ENCODE measurements at regions not wholly inside any gene's neighbourhood (a gene's known extent, or its start where the extent isn't known, plus 50 kb on each side); places are given as distances from the start of the nearest gene placed in this dataset.
"Not testable (repeated sequence)": the region's sequence is repeated elsewhere in the genome, so short reads cannot be mapped to it uniquely, and the experiment has no call there.

DNA sequence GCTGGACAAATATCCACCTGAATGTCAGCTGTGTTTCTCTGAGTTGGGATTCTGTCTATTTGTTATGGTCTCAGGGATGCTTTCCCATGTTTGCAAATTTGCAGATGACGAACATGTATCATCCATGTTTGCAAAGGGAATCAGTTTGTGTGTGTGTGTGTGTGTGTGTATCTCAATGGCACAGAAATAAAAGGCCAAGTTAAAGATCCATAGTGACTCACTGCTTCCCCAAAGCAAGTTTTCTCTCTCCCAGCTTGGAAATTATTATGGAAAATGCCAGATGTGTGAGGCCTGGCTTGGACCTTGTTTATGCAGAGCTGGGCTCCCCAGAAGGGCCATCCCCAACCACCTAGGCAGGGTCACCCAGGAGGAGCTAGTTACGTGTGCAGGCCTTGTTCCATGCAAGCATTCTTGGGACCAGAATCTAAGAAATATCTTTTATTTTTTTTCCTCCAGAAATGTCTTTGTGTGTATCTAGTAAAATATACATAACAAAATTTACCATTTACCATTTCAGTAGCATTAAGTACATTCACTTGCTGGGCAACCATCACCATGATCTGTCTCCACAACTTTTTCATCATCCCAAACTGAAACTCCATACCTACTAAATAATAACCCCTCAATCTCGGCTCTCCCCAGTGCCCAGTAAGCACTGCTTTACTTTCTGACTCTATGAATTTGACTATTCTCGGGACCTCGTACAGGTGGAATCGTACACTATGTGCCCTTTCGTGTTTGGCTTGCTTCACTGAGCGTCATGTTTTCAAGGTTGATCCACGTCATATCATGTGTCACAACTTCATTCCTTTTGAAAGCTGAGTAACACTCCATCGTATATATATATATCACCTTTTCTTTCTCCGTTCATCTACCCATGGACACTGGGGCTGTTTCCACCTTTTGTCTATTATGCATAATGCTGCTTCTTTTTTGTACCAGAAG is 56.6 kb upstream of the WNT7B start:
- Histone ChIP-seq H3K36me3 (ENCODE audit: insufficient read depth, low read length) (no peaks in the 10 kb centered on the region), H3K27me3 (ENCODE audit: insufficient read depth, low read length) (peaks cover 12% of the 10 kb centered on the region), H3K9ac (ENCODE audit: low read depth, low read length) (no peak overlapping the region), H3K27ac (ENCODE audit: low read depth, low read length) (no peak overlapping the region), H3K4me3 (ENCODE audit: low read length) (no peak overlapping the region), H3K9me3 (ENCODE audit: insufficient read depth, low read depth, low read length) (no peaks in the 10 kb centered on the region), H3K4me1 (ENCODE audit: insufficient read depth, low read length) (peaks cover 15% of the 10 kb centered on the region)
- 94% methylated on average over 11 of the region's 11 CpGs for WGBS

DNA sequence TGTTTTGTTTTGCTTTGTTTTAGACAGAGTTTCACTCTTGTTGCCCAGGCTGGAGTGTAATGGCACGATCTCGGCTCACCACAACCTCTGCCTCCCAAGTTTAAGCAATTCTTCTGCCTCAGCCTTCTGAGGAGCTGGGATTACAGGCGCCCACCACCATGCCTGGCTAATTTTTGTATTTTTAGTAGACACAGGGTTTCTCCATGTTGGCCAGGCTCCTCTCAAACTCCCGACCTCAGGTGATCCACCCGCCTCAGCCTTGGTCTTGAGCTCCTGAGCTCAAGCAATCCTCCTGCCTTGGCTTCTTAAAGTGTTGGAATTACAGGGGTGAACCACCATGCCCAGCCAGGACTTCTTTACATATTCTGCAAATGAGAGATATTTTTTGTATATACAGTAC is 57.5 kb upstream of the WNT7B start:
- H3K4me1 ChIP-seq (ENCODE audit: insufficient read depth, low read length): peaks cover 15% of the 10 kb centered on the region
- WGBS: 88% methylated on average over 5 of the region's 5 CpGs
- H3K9ac ChIP-seq (ENCODE audit: low read depth, low read length); H3K36me3 ChIP-seq (ENCODE audit: insufficient read depth, low read length); H3K9me3 ChIP-seq (ENCODE audit: insufficient read depth, low read depth, low read length); H3K4me3 ChIP-seq (ENCODE audit: low read length); H3K27ac ChIP-seq (ENCODE audit: low read depth, low read length); H3K27me3 ChIP-seq (ENCODE audit: insufficient read depth, low read length): not testable (repeated sequence)

DNA sequence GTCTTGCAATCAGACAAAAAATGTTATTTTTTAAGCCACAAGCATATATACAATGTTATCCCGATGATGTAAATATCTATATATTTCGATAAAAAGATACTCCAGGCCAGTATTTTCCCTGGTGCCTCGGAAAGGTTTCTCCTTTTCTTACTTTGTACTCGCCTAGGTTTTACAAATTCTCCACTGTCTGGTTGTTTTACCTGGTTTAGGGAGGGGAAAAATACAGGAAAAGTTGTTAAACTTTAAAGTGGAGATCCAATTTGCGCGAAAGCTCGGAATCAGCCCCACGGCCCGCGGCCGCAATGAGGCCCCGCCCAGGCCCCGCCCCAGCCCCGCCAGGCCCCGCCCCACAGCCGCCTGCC is 58.4 kb upstream of the WNT7B start:
- Histone ChIP-seq H3K9me3 (ENCODE audit: insufficient read depth, low read depth, low read length) (no peaks in the 10 kb centered on the region), H3K4me1 (ENCODE audit: insufficient read depth, low read length) (peaks cover 15% of the 10 kb centered on the region), H3K4me3 (ENCODE audit: low read length) (peak overlapping the region; percentile 87), H3K27me3 (ENCODE audit: insufficient read depth, low read length) (no peaks in the 10 kb centered on the region), H3K9ac (ENCODE audit: low read depth, low read length) (peak overlapping the region; percentile 74), H3K27ac (ENCODE audit: low read depth, low read length) (peak overlapping the region; percentile 69; the same call in 1 of the 2 replicates), H3K36me3 (ENCODE audit: insufficient read depth, low read length) (no peaks in the 10 kb centered on the region)
- WGBS: 6% methylated on average over 16 of the region's 16 CpGs

DNA sequence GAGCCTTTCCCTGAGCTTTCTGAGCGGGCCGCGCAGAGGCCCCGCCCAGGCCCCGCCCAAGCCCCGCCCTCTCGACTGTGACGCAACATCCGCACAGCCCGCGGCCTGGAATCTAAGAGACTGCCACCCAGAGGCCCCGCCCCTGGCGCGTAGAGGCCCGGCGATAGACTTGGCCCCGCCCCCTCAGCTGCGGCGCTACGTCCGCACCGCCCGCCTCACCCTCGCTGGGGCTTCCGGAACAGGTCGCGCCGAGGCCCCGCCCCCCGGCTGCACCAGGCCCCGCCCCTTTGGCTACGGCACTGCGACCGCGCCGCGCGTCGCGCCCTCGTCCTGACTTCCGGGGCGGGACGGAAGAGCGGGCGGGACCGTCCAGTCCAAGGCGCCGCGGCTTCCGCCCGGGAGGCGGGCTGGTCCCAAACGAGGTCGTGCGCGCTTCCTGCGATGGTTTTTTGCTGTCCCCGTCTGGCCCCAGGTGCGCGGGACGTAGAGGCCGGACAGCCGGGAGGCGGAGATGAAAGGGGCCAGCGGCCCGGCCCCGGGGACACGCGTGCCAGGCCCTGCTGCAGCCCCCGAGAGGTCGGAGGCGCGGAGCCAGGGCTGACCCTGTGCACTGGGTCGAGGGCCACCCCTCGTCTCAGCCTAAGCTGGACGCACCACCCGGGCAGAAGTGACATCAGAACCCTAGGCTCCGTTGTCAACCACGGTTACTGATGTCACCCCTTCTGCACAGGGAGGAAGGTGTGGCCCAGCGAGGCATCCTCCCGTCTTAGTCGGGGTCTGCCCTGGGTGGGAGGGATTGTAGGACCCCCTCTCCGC is 59.0 kb upstream of the WNT7B start:
- Histone ChIP-seq H3K4me3 (ENCODE audit: low read length) (peak overlapping the region; percentile 87), H3K4me1 (ENCODE audit: insufficient read depth, low read length) (peaks cover 15% of the 10 kb centered on the region), H3K27ac (ENCODE audit: low read depth, low read length) (peak overlapping the region; percentile 63; the same call in 1 of the 2 replicates), H3K9ac (ENCODE audit: low read depth, low read length) (peak overlapping the region; percentile 80), H3K36me3 (ENCODE audit: insufficient read depth, low read length) (no peaks in the 10 kb centered on the region), H3K9me3 (ENCODE audit: insufficient read depth, low read depth, low read length) (no peaks in the 10 kb centered on the region), H3K27me3 (ENCODE audit: insufficient read depth, low read length) (no peaks in the 10 kb centered on the region)
- under 1% methylated on average over 84 of the region's 84 CpGs for WGBS

DNA sequence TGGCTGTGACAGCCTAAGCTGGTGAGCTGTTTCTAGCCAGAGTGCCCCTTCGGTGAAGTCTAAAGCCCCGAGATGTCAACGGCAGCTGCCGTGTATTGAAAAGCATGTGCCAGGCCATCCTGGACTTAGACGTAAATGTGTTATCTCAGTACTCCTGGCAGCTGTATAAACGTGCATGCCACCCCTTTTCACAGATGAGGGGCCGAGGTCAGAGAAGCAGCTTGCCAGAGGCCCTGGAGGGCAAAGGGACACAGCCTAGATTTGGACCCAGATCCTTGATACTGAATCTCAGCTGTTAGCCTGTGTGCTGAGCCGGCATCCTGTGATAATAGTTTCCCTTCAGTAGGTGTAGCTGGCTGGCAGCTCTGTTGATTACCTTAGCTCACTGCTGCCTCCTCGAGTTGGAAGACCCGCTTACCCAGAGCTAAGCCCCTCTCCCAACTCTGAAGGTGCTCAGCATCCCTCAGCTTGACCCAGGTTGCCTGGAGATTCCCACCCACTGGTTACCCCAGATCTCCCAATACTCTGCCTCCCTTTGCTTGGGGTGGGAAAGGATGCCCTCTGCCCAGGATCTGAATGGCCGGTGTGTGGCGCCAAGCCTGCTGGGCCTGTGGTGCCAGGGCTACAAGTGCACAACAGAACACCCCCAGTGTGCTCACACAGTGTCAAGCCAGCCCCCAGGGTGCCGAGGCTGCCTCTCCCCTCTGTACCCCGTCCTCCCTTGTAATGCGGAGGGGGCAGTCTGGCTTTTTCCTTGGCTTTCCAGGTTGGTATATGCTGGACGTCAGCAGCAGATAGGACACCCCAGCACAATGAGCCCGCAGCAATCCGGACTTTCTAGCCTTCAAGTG is 59.8 kb upstream of the WNT7B start:
- Histone ChIP-seq H3K27me3 (ENCODE audit: insufficient read depth, low read length) (peaks cover 3% of the 10 kb centered on the region; the same call in 1 of the 2 replicates), H3K9ac (ENCODE audit: low read depth, low read length) (peak overlapping the region; percentile 80), H3K9me3 (ENCODE audit: insufficient read depth, low read depth, low read length) (no peaks in the 10 kb centered on the region), H3K36me3 (ENCODE audit: insufficient read depth, low read length) (no peaks in the 10 kb centered on the region), H3K27ac (ENCODE audit: low read depth, low read length) (no peak overlapping the region), H3K4me3 (ENCODE audit: low read length) (peak overlapping the region; percentile 82), H3K4me1 (ENCODE audit: insufficient read depth, low read length) (peaks cover 12% of the 10 kb centered on the region)
- 47% methylated on average over 18 of the region's 18 CpGs for WGBS

DNA sequence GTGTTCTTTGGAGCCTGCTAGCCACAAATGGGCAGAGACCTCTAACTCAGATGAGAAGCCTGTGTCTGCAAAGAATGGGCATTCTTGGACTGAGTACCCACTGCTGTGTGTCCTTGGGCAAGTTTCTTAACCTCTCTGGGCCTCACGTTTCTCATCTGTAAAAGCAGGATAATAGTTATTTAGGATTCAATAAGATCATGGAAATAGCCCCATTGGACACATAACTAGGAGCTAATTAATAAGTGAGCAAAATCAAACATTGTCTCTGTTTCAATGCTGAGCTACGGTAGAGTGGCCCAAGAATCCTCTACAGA is 61.2 kb upstream of the WNT7B start:
- WGBS: 94% methylated on average over 2 of the region's 2 CpGs
- H3K27ac ChIP-seq (ENCODE audit: low read depth, low read length): no peak overlapping the region
- no peaks in the 10 kb centered on the region for H3K9me3 ChIP-seq (ENCODE audit: insufficient read depth, low read depth, low read length)
- no peaks in the 10 kb centered on the region; the same call in 1 of the 2 replicates for H3K4me1 ChIP-seq (ENCODE audit: insufficient read depth, low read length)
- H3K27me3 ChIP-seq (ENCODE audit: insufficient read depth, low read length): peaks cover 10% of the 10 kb centered on the region; the same call in 1 of the 2 replicates
- no peak overlapping the region for H3K4me3 ChIP-seq (ENCODE audit: low read length)
- H3K9ac ChIP-seq (ENCODE audit: low read depth, low read length): no peak overlapping the region
- H3K36me3 ChIP-seq (ENCODE audit: insufficient read depth, low read length): no peaks in the 10 kb centered on the region

DNA sequence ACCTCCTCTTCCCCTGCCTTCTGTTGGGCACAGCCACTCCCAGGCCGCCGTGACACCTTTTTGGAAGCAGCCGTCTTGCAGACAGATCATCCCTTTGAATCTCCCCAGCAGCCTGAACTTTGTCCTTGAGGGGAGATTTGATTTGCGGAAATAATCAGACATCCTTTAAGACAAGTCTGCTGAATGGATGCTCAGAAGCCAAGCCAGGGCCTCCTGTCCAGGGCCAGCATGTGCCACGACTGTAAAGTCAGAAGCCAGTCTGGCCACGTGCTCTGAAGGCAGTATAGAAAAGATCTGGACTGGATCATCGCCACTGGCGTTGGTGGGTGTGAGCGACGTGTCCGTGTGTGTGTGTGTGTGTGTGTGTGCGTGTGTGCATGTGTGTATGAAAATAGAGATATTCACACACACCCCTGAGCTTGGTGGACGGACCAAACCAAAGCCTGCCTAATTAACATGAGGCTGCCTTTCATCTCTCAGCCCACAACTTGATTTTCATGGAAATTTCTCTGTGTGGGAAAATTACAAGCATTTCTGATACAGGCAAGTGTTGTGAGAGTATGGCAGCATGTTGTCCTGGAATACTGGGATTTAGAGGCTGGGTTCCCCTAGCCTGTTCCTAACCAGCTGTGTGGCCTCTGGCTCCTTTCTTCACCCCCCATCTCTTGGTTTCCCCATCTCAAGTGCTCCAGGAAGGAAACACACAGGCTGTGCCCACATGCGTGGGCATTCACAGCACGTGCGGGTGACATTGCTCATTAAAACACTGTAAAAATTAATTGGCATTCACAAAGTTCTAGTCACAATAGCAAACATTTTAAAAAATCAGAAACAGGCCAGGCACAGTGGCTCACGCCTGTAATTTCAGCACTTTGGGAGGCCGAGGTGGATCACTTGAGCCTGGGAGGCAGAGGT is 61.8 kb upstream of the WNT7B start:
- 92% methylated on average over 17 of the region's 18 CpGs for WGBS
- Histone ChIP-seq H3K36me3 (ENCODE audit: insufficient read depth, low read length) (no peaks in the 10 kb centered on the region), H3K4me3 (ENCODE audit: low read length) (no peak overlapping the region), H3K9me3 (ENCODE audit: insufficient read depth, low read depth, low read length) (no peaks in the 10 kb centered on the region), H3K27me3 (ENCODE audit: insufficient read depth, low read length) (peaks cover 17% of the 10 kb centered on the region), H3K4me1 (ENCODE audit: insufficient read depth, low read length) (peaks cover 6% of the 10 kb centered on the region), H3K27ac (ENCODE audit: low read depth, low read length) (no peak overlapping the region), H3K9ac (ENCODE audit: low read depth, low read length) (no peak overlapping the region)

DNA sequence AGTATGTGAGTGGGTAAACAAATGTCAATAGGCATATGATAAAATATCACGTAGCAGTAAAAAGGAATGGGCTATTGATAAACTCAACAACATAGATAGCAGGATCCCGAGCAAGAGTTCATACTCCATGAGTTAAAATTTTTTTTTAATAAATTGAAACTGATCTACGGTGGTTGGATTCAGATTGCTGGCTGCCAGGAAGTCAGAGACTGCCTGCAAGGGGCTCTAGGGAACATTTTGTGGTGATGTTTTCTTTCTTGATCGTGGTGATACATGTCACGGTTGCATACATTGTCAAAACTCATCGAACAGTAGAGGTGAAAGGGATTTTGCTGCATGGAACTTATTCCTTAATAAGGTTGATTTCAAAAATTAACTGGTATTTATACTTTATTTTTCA is 62.6 kb upstream of the WNT7B start:
- Histone ChIP-seq H3K9me3 (ENCODE audit: insufficient read depth, low read depth, low read length) (no peaks in the 10 kb centered on the region), H3K4me3 (ENCODE audit: low read length) (no peak overlapping the region), H3K27ac (ENCODE audit: low read depth, low read length) (no peak overlapping the region), H3K27me3 (ENCODE audit: insufficient read depth, low read length) (peaks cover 24% of the 10 kb centered on the region), H3K9ac (ENCODE audit: low read depth, low read length) (no peak overlapping the region), H3K36me3 (ENCODE audit: insufficient read depth, low read length) (no peaks in the 10 kb centered on the region), H3K4me1 (ENCODE audit: insufficient read depth, low read length) (peaks cover 14% of the 10 kb centered on the region)
- 91% methylated on average over 6 of the region's 6 CpGs for WGBS

DNA sequence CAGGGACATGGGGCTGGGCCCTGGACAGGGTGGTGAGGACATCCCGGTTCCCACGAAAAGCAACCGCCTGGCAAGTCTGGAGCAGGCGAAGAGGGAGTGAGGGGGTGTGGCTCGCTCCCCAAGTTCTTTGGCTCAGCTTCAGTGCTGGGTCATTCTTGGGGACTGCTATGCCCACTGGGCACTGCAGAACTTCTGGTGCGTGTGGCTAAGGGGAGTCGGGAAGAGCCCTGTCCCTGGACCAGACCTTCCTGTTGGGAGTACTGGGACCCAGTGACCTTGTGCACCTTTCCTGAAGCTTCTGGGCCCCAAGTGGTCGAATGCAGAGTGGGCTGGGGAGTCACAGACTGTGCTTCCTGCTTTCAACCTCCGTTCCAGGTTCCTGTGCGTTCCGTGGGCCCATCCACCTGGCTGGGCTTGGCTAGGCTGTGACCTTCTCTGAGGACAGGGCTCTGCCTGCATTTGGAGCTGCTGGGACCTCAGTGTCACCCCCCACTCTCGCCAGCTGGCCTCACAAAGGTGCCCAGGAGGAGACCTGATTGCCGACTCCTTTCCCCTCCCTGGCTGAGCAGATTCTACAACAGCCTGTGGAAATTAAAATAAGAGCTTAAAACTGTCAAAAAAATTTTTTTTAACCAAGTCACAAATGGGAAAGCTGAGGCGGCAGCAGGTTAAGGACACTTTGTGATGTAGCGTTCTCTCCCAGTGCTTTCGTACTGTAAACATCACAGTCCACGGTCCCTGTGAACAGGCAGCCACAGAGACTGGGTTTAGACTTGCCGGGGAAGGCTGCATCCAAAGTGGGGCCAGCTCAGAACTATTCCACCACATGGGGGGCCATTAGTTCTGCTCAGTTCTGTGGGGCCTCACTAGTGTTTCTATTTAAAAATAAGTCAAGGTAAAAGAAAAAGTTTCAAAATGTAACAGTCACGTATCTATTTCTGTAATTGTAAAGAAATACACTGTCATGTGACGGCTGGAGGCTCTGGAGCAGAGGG is 63.8 kb upstream of the WNT7B start:
- H3K9ac ChIP-seq (ENCODE audit: low read depth, low read length): no peak overlapping the region
- H3K27ac ChIP-seq (ENCODE audit: low read depth, low read length): no peak overlapping the region
- H3K36me3 ChIP-seq (ENCODE audit: insufficient read depth, low read length): no peaks in the 10 kb centered on the region
- peaks cover 19% of the 10 kb centered on the region for H3K4me1 ChIP-seq (ENCODE audit: insufficient read depth, low read length)
- H3K27me3 ChIP-seq (ENCODE audit: insufficient read depth, low read length): peaks cover 36% of the 10 kb centered on the region
- H3K4me3 ChIP-seq (ENCODE audit: low read length): no peak overlapping the region
- H3K9me3 ChIP-seq (ENCODE audit: insufficient read depth, low read depth, low read length): no peaks in the 10 kb centered on the region
- WGBS: 90% methylated on average over 20 of the region's 20 CpGs

All from HUES64 (cell line).